ENCODE measurements at regions not wholly inside any gene's neighbourhood (a gene's known extent, or its start where the extent isn't known, plus 50 kb on each side); places are given as distances from the start of the nearest gene placed in this dataset.
A peak's percentile ranks its signal among the peaks of the same experiment; 100 is the strongest.
"Not testable (repeated sequence)": the region's sequence is repeated elsewhere in the genome, so short reads cannot be mapped to it uniquely, and the experiment has no call there.

DNA sequence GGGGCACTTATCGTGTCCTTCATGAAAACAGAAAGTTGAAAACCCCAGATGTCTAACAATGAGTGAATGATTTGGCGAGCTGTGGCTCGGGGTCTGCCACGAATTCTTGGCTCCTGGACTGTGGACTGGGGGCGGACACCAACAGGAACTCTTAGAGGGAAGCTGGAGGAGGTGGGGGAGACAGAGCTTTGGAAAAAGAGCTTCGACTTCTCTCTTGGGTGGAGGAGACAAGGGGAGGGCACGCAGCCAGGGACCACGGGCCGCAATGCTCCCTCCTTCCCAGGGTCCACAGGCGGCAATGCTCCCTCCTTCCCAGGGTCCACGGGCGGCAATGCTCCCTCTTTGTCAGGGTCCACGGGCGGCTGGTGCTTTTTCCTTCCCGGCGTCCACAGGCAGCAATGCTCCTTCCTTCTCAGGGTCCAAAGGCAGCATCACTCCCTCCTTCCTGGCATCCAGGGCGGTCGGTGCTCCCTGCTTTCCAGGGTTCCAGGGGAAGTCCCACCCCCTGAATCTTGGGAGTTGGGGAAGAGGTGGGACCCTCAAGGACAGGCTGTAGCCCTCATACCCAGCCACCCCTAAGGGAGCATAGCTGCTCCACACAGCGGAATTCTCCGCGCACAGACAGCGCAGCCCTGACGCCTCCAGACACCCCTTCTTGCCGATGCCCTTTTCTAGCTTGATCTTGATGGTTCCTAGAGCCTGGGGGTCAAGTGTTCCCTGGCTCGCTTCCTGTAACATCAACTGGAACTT, 149.0 kb downstream of the LAT start:
- not testable (repeated sequence) for DNase-seq (ENCODE audit: low spot score)

DNA sequence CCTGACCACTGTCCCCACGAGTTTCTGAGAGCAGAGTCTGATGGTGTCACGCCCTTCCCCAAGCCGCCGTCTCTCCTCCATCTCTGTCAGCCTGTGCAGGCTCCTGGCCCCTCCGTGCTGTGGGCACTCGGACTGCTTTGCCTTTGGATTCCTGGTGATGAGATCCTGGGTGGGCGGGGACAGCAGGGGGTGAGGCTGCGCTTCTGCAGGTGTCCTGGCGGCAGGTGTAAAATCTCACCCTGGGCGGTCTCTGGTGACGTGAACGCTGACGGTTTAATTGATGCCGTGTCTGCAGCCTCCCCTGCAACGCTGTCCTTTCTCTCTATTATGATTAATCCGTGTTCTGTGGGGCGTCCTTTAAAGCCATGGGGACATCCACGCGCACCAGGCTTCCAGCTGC, 148.0 kb downstream of the LAT start:
- not testable (repeated sequence) for DNase-seq (ENCODE audit: low spot score)

DNA sequence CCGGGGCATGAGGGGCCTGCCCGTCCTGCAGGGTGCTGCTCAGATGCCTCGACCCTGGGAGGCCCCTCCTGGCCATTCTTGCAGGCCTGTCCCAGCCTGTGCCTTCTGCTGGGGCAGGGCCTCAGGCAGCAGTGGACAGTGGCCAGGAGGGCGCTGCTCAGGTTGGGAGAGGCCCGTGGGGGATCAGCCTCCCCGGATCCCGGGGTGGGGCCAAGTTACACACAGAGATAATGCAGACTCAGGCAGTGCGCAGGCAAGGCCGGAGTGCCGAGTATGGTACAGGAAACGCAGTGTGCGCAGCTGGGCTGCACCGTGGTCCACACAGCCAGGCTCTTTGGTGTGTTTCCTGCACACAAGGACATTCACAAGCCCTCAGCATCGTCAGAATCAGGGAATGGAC, 147.6 kb downstream of the LAT start:
- not testable (repeated sequence) for DNase-seq (ENCODE audit: low spot score)

DNA sequence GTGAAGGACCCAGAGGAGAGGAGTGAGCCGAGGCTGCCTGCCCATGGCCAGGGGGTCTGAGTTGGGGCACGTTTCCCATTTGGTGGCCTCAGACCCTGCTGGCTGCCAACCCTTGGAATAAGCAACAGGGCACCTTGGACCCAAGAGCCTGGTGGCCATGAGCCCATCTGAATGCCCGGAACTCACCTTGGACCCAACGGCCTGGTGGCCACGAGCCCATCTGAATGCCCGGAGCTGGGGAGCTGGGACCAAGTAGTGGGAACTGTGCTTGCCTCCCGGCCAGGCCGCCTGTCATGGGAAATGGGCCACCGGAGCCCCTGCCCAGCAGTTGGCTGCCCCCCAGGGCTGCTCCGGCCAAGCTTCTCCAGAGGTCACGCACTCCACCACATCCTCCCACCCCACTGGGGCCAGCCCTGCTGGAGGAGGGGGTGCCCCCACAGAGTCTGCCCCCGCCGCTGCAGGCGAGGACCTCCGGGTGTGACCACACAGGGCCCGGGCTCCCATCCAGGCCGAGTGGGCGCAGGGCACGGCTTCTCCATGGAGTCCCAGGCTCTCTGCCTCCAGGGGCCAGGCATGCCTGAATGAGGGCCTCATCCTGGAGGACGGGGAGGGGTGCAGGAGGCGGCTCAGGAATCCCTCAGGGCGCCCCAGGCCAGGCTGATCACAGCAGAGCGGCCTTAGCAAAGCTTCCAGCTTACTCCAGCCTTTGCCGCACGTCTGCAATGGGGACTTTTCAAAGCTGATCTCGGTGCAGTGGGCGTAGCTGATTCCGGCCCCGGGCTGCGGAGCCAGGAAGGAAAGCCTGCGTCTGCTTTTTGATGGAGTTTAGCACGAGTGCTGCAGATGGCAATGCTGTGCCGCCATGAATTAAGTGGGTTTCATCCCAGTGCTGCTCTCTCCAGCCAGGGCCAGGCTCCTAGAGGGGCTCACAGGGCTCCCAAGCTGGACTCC, 146.3 kb downstream of the LAT start:
- not testable (repeated sequence) for DNase-seq (ENCODE audit: low spot score)

DNA sequence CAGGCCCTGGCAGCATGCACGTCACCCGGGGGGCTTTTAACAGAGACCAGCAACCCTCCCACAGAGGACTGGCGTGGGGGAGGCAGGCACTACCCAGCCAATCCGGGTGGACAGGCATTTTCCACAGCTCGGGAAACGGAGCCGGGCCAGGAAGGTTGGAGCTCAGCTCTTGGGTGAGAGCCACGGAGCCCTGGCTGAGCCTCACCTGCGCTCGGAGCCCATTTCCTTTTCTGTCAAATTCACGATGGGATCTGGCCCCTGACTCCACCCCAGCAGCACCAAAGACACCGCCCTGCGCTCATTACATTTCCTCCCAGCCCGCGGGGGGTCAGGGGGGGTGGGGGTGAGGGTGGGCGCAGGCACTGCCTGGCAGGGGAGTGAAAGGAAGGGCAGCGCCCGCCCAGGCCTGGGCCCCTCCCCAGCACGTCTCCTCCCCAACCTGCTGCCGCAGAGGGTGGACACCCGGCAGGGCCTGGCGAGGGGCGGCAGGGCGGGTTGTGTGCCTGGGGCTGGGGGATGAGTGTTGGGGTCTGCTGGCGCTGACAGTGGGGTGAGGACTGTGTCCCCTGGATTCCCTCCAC, 145.4 kb downstream of the LAT start:
- not testable (repeated sequence) for DNase-seq (ENCODE audit: low spot score)

DNA sequence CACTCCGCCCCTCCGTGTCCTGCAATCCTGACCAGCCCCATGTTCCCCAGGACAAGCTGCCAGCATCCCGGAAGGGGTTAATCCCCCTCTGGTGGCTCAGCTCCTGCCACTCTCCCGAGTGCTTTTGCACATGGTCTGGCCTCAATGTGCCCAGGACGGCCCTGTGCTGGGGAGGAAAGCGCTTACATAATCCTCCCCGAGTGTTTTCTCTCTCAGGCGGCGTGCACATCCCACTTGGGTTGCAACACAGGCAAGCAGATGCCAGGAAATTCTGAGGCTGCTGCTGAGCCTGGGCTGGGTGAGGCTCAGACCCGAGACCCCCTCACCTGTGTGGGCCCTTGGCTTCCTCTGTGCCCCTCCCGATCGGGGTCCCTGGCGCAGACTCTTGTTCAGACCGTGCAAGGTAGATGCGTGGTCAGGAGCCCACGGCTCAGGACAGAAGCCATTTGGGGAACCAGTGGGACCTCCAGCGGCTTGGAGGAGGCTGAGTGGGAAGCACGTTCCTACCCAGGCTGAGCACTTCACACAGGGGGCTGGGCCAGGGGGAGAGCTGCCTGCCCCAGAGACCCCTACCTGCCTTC, 144.7 kb downstream of the LAT start:
- not testable (repeated sequence) for DNase-seq (ENCODE audit: low spot score)

DNA sequence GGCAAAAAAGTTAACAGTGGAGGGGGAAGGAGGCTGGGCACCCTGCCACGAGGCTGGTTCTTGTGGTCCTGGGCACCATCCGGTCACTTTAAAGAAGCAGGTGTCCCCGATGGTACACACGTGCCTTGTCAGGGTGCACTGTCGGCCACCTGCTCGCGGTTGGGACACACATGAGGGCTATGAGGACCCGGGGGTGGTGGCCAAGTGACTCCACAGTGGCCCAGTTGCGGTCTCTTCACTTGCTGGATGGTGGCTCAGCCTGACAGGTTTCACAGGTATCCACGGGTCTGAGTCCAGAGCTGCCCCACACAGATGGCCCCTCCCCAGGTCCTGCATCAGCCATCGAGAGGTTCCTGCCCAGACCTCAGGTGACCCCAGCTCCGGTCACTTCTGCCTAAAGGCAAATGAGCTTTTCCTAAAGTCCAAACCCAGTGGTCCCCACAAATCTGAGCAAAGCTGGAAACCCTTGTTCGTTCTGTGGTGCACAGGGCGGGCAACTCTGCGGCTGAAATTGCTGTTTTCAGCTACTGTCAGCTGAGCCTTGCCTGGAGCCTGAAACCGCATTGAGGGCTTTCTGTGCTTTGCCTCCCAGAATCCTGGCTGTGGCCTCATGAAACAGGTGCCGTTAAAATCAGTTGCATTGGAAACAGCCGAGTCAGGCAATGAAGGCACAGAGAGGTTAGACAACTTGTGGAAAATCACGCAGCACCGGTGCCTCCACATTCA, 144.0 kb downstream of the LAT start:
- DNase-seq (ENCODE audit: low spot score) = not testable (repeated sequence)

DNA sequence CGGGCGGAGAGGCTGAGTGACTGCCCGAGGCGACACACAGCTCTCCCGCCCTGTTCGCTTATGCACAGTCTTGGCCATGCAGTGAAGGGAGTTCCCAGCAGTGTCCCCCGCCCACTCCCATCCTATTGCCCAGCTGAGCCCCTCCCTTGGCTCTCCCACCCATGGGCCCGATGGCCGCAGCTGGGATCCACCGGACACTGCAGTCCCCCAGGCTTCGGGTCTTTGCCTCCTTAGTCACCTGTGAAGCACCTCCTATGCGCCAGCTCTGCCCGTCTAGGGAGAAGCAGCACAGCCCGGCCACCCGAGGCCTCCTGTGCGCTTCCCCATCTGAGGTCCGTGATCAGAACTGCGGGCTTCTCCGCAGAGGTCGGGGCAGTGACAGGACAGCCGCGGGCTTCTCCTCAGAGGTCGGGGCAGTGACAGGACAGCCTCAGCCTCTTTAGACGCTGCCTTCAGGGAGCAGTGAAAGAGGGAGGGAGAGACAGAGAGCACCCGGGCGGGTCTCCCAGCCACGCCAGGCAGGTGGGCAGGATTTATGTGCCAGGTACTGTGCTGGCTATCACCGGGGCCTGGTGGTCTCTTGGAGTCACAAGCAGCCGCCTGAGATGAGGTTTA, 143.1 kb downstream of the LAT start:
- not testable (repeated sequence) for DNase-seq (ENCODE audit: low spot score)

DNA sequence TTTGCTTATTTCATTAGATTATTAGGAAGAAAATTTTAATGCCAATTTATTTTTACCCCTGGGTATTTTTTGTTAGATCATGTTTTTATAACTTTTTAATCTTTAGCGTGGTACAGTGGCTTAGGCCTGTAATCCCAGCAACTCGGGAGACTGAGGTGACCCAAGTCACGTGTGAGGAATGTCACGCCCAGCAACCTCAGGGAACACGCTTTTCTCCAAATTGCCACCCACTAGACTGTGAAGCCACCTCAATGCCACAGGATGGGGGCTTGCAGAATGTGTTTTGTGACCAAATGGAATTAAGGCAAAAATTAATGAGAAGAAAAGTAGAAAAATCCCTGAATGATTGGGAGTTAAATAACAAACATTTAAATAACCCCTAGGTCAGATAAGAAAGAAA, 141.8 kb downstream of the LAT start:
- DNase-seq (ENCODE audit: low spot score) = no peak

DNA sequence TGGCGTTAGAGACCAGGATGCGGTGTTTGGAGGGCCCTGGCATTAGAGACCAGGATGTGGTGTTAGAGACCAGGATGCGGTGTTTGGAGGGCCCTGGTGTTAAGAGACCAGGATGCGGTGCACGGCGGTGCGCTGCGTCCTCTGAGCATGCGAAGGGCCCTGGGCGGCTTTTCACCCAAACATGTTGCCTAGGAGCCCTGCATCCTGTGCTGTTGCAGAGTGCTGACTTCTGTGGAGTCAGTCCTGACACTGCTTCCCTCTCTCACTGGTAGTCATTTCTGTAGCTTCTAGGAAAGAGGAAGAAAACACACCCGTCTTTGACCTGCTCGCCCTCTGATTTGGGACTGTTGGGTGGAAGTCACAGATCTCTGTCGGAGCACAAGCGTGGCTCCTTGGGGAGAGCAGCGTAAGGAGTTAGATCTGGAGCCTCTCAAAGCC, 141.2 kb downstream of the LAT start:
- no peak for DNase-seq (ENCODE audit: low spot score)

DNA sequence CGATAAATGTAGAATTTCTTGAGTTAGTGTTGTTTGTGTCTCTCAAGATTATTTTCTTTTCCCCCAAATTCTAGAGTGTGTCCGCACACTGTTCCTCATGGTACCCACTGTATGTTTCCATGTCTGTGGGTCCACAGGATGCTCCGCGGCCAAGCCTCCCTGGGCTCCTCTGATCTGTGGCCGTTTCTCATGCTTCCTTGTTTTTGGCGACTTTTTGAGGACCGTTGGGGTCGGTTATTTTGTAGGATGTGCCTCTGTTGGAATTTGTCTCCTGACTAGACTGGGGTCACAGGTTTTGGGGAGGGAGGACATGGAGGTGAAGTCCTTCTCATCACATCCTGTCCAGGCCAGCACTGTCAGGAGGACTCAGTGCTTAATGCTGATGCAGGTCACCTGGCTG, 140.0 kb downstream of the LAT start:
- DNase-seq (ENCODE audit: low spot score) = no peak

DNA sequence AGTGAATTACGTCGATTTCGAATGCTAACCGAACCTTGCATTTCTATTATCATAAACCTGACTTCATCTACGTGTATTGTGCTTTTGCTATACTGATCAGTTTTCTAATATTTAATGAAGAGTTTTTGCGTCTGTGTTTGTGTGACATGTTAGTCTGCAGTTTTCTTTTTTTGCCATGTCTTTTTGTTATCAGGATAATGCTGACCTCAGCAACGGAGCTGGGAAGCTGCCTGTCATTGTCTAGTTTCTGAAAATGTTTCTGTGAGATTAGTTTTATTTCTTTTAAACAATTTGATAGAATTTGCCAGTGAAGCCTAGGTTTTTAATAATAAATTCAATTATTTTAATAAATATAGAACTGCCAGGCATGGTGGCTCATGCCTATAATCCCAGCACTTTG, 139.3 kb downstream of the LAT start:
- not testable (repeated sequence) for DNase-seq (ENCODE audit: low spot score)

DNA sequence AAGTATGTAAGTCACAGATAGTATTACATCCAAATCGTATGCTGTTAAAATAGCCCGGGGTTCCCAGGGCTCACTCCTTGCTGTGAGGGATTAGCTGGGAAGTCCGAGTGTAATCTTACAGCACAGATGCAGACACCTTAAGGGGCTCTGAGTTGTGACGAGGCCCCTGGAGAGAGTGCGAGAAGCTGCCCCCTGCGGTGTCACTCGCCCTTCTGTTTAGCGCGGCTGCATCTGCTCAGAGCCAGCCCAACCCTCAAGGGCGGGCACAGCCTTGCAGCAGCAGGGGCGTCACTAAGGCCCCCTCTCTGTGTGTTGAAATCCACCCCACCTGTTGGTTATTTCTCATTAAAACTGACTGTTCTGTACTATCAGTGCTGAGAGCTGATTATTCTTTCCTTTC, 135.8 kb downstream of the LAT start:
- not testable (repeated sequence) for DNase-seq (ENCODE audit: low spot score)

DNA sequence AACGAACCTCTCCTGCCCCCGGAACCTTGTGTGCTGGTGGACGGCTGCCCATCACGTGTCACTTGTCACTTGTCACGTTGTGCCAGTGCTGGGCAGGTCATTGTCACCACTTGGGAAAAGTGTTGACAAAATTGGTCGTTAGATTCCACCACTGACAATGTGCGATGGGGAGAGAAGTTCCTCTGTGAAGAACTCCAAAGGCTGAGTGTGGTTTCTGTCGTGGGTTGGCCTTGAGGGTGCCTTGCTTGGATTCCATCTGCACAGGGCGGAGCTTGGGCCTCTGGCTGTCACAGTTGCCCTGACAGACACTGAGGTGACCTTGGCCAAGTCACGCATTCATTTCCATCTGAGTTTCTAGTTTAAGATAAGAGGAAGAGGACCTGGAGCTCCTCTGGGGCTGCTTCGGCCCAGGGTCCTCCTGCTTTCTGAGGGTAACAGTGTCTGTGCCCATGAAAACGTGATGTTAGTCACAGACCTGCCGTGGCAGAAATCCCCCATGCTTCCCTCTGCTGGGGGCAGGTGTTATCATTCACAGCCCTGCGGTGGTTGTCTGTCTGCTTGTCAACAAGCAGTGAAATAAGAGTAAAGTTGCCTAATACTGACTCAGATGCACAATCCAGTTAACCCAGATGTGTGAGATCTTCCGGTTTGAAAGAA, 133.6 kb downstream of the LAT start:
- DNase-seq (ENCODE audit: low spot score) = not testable (repeated sequence)

DNA sequence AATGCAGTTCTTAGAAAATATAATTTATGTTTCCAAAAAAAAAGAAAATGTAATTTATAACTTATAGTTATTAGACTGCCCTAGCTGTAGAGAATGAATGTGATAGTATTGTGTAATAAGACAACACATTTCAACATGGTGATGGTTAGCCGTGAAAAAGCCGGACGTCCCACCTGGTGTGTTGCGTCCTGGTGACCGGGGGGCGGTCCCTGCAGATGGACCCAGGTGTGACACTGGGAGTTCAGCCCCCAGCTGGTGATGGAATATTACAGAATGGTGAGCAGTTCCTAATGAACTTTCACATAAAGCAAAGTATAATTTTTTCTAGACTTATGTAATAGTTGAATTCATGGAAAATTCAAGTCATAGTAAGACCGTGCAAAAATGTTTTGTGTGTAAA, 132.8 kb downstream of the LAT start:
- DNase-seq (ENCODE audit: low spot score) = no peak

DNA sequence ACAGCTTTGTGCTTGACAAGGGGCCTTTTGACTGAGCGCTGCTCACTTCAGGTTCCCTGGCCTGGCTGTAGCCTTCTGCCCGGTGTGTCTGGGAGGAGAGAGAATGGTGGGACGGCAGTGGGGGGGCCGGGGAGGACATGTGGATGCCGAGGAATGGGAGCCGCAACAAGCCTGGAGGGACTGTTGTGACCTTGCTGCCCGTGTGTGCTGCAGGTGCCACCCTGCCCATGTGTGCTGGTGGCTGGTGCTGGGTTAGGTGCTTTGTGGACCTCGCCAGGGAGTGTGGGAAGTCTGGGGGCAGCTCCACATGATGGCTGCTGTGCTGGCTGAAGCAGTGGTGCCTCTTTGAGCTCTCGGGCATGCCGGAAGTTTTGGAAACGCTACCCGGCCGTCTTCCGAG, 132.1 kb downstream of the LAT start:
- DNase-seq (ENCODE audit: low spot score) = no peak

DNA sequence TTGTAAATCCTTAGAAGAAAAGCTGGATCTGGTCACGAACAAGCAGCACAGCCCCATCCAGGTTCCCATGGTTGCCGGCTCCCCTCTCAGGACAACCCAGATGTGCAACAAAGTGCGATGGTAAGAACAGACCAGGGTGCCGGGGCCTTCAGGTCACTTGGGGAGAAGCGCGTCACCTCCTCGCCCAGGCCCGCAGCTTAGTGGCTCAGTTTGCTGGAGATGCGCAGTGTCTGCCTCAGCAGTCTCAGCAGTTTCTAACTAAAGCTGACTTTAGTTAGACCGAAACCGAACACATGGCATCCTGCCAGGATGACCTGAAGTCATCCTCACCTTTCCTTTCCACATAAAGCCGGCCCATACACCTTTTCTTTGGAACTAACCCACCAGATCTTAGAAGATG, 131.4 kb downstream of the LAT start:
- DNase-seq (ENCODE audit: low spot score) = not testable (repeated sequence)

DNA sequence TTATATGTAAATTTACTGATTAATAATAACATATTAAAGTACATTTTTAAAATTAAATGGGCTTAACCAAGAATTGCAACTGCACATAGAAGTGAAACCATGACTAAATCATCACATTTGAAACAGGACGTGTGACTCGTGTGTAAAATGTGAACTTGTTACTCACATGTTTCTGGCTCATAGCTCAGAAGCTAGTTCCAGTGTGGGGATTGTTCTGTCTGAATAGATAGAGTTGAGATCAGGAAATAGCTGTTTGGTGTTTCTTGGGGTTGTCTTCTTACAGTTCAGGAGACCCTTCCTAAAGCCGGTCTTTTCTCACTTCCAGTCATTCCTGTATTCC, 130.9 kb downstream of the LAT start:
- not testable (repeated sequence) for DNase-seq (ENCODE audit: low spot score)

DNA sequence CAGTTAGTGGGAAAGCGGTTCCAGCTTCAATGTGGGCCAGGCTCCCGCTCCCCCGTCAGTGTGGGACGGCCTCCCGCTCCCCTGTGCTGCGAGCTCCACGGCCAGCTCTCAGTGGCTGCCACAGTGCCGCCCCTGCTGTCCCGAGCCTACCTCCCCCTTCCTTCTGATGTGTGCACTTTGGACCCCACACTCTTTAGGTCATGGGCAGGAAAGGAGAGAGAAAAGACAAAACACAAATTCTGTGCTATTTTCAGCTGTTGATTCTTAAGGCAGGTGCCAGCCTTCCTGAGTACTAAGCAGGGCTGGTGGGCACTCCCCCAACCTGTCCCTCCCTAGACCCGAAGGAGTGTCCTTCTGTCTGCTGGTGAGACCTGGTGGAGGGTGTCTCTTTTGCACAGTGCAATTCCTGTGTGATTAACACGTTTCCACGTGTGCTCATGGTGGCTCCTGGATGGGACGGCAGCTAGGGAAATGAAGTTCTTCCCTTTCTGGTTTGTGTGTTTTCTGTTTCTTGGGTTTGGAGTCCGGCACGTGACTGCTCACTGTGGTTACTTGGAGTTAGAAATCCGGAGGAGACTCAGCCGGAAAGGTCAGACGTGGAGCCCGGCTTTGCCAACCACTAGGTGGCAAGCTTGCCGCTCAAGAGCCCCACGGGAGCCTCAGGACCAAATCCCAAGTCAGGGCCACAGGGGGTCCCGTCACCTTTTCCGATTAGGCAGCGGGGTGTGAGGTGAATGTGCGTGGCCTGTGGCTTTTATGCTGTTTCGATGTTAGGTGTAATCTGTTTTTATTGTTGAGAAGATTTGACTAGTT, 130.3 kb downstream of the LAT start:
- peak; percentile 25 for DNase-seq (ENCODE audit: low spot score)

All from HT-29 (cell line).